ENCODE measurements at regions not wholly inside any gene's neighbourhood (a gene's known extent, or its start where the extent isn't known, plus 50 kb on each side); places are given as distances from the start of the nearest gene placed in this dataset.

DNA sequence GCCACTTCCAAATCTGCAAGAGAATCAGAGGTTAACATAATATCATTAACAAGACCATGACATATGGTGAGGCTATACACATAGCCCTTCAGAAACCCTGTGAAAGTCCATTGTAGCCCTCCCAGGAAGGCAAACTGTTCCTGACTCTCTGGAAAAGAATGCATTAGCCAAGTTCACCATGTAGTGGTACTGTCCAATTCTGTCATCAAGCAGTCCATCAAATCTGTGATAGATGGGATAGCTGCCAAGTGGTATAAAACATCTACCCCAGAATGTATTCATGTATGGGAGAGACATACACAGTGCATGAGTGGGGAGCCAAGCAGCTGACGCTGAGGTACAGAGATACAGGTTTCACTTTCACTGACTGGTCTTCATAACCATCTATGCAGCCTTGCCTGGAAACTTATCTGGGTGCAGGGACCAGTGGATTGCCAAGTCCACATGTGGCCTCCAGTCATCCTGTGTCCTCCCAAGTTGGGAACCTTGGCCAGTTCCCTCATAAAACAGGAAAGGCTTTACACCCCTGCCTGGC lies 281.1 kb downstream of the MBD2 start:
- peaks cover 15% of the 10 kb centered on the region for H3K9me3 Mint-ChIP-seq
- TF ChIP-seq, protein P1, sequence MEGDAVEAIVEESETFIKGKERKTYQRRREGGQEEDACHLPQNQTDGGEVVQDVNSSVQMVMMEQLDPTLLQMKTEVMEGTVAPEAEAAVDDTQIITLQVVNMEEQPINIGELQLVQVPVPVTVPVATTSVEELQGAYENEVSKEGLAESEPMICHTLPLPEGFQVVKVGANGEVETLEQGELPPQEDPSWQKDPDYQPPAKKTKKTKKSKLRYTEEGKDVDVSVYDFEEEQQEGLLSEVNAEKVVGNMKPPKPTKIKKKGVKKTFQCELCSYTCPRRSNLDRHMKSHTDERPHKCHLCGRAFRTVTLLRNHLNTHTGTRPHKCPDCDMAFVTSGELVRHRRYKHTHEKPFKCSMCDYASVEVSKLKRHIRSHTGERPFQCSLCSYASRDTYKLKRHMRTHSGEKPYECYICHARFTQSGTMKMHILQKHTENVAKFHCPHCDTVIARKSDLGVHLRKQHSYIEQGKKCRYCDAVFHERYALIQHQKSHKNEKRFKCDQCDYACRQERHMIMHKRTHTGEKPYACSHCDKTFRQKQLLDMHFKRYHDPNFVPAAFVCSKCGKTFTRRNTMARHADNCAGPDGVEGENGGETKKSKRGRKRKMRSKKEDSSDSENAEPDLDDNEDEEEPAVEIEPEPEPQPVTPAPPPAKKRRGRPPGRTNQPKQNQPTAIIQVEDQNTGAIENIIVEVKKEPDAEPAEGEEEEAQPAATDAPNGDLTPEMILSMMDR (IDR thresholded peaks at IDR 0.05) = no peak
- no peaks in the 10 kb centered on the region for H3K36me3 Mint-ChIP-seq (ENCODE audit: low read depth)
- H3K27ac Mint-ChIP-seq = no peak overlapping the region
- DNase-seq = no peak
- H3K27me3 Mint-ChIP-seq (ENCODE audit: low read depth, poor library complexity) = peaks cover 3% of the 10 kb centered on the region
- H3K4me3 Mint-ChIP-seq = no peak overlapping the region
- H3K4me1 Mint-ChIP-seq = no peaks in the 10 kb centered on the region

DNA sequence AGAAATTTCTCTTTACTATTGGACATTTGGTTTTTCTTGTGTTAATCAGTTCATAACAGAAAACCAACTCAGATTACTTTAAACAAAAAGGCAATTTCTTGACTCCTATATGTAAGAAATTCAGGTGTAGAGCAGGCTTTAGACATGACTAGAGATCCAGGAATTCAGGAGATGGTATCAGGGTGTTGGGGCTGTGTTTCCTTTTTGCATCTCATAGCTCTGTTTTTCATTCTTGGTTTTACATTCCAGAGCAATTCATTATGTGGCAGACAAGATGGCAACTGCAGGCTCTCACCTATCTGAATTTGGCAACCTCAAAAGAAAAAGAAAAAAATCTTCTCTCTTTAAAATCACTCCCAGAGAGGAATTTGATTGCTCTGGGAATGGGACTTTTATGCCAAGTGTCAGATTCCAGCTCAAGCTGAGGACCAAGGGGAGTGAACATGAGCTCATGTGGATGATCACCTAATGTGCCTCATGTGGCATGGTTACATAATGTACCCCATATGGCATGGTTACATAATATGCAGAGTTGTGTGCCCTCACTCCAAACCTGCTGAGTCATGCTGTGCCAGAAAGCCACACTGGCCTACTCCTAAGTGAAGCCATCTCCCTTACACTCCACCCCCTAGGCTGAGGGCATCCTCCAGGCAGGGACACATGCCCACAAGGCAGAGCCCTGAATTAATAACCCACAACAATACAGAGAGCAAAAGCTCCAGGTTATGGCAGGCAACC lies 282.7 kb downstream of the MBD2 start:
- Mint-ChIP-seq H3K9me3 (peaks cover 15% of the 10 kb centered on the region), H3K36me3 (ENCODE audit: low read depth) (no peaks in the 10 kb centered on the region), H3K27me3 (ENCODE audit: low read depth, poor library complexity) (peaks cover 3% of the 10 kb centered on the region), H3K4me1 (no peaks in the 10 kb centered on the region), H3K27ac (no peak overlapping the region), H3K4me3 (no peak overlapping the region)
- no peak for DNase-seq
- TF ChIP-seq, protein P1 (IDR thresholded peaks at IDR 0.05) = no peak

DNA sequence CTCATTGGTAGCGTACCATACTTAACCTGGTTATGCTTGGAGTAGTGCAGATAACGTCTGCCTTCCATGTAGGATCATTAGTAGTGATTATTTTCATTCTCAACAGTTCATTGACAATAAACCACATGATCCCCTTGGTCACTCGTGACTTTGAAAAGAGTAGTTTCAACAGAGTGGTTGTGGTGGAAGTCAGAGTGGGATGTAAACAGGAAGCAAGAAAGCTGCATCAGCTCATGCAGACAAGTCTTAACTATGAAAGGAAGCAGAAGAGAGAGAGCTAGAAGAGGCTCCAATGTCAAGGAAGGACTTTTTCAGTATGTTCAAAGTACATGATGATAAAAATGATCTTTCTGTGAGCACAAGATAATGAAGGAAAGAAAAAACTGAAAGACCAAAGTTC lies 287.4 kb downstream of the MBD2 start:
- Mint-ChIP-seq H3K27ac (no peak overlapping the region), H3K9me3 (no peaks in the 10 kb centered on the region), H3K36me3 (ENCODE audit: low read depth) (no peaks in the 10 kb centered on the region), H3K4me3 (no peak overlapping the region), H3K27me3 (ENCODE audit: low read depth, poor library complexity) (no peaks in the 10 kb centered on the region), H3K4me1 (no peaks in the 10 kb centered on the region)
- no peak for DNase-seq
- TF ChIP-seq, protein P1 (IDR thresholded peaks at IDR 0.05) = no peak

DNA sequence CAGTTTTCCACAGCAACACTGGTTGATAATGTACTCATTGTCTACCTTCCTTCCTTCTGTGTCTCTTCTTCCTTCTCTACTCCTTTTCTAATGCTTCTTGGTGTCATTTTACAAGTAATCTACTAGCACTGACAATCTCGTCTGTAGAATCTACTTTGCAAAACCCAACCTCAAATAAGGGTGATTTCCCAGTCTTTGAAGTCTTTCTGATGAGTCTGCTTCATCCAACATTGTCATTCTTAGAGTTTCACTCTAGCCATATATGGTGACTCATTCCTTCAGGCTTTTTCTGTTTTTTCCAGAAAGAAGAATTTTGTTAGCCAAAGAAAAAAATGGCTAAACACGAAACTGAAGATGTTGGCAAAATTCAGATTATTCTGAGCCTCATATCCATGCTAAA lies 288.7 kb downstream of the MBD2 start:
- no peak overlapping the region for H3K4me3 Mint-ChIP-seq
- H3K9me3 Mint-ChIP-seq = no peaks in the 10 kb centered on the region
- H3K27me3 Mint-ChIP-seq (ENCODE audit: low read depth, poor library complexity) = no peaks in the 10 kb centered on the region
- no peaks in the 10 kb centered on the region for H3K36me3 Mint-ChIP-seq (ENCODE audit: low read depth)
- TF ChIP-seq, protein P1 (IDR thresholded peaks at IDR 0.05) = no peak
- no peak overlapping the region for H3K27ac Mint-ChIP-seq
- H3K4me1 Mint-ChIP-seq = no peaks in the 10 kb centered on the region
- no peak for DNase-seq

DNA sequence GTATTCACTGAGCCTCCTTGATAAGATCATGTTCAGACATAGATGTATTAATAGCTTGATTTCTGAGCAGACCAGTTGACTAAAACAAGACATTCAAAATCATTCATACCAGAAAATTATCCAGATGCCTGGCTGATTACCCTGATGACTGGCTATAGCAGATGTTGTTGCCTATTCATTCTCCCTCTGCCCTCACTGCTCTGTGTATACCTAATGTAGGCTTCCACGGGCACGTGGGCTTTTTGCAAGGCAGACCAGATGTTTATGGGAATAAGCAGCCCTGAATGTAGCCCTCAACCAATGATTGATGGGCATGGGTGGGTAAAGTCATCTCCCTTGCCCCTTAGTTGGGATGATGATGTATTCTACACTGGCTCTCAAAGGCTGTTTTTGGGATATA lies 289.1 kb downstream of the MBD2 start:
- no peaks in the 10 kb centered on the region for H3K27me3 Mint-ChIP-seq (ENCODE audit: low read depth, poor library complexity)
- TF ChIP-seq, protein P1 (IDR thresholded peaks at IDR 0.05) = no peak
- no peak for DNase-seq
- no peaks in the 10 kb centered on the region for H3K9me3 Mint-ChIP-seq
- H3K4me3 Mint-ChIP-seq = no peak overlapping the region
- H3K4me1 Mint-ChIP-seq = no peaks in the 10 kb centered on the region
- no peak overlapping the region for H3K27ac Mint-ChIP-seq
- no peaks in the 10 kb centered on the region for H3K36me3 Mint-ChIP-seq (ENCODE audit: low read depth)

All from nephron progenitor cell (in vitro differentiated cells).